Endothelial cell (in vitro differentiated cells): ENCODE measurements at regions not wholly inside any gene's neighbourhood (a gene's known extent, or its start where the extent isn't known, plus 50 kb on each side); places are given as distances from the start of the nearest gene placed in this dataset.

Experiments used
- DNase-seq: peaks from one replicate; pipeline ENCODE4 v3.0.0; 2021; ENCODE audit warnings: low spot score
- H3K27ac Mint-ChIP-seq: one replicate; pipeline ENCODE4 v1.8.0; 2021; ENCODE audit warnings: mixed read lengths, inconsistent platforms; ENCODE audit not compliant: unreplicated experiment
- H3K27me3 Mint-ChIP-seq: one replicate; pipeline ENCODE4 v1.8.0; 2021; ENCODE audit warnings: mild to moderate bottlenecking, moderate library complexity, mixed read lengths, inconsistent platforms; ENCODE audit not compliant: unreplicated experiment
- H3K36me3 Mint-ChIP-seq: one replicate; pipeline ENCODE4 v1.8.0; 2021; ENCODE audit warnings: mild to moderate bottlenecking, low read depth, mixed read lengths, inconsistent platforms; ENCODE audit not compliant: unreplicated experiment
- H3K4me1 Mint-ChIP-seq: one replicate; pipeline ENCODE4 v1.8.0; 2021; ENCODE audit warnings: mild to moderate bottlenecking, mixed read lengths, inconsistent platforms; ENCODE audit not compliant: unreplicated experiment
- H3K4me3 Mint-ChIP-seq: one replicate; pipeline ENCODE4 v1.8.0; 2021; ENCODE audit warnings: mild to moderate bottlenecking, mixed read lengths, inconsistent platforms; ENCODE audit not compliant: unreplicated experiment
- H3K9me3 Mint-ChIP-seq: one replicate; pipeline ENCODE4 v1.8.0; 2021; ENCODE audit warnings: mixed read lengths, inconsistent platforms; ENCODE audit not compliant: unreplicated experiment
- CTCF ChIP-seq: fragments of 200-600 bp; sonication (generic); IDR thresholded peaks from one replicate; pipeline ENCODE4 v1.5.0; 2021; ENCODE audit warnings: antibody characterized with exemption; ENCODE audit not compliant: unreplicated experiment

DNA sequence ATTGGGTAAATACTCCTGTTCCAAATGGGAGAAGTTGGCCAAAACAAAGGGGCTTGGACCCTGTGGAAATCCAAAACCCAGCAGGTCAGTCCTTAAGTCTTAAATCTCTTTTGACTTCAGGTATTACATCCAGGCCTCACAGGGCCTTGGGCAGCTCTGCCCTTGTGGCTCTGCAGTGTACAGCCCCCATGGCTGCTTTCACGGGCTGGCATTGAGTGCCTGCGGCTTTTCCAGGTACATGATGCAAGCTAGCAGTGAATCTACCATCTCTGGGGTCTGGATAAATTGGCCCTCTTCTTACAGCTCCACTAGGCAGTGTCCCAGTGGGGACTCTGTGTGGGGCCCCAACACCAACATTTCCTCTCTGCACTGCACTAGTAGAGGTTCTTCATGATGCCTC is 308.5 kb upstream of the ARRDC3 start:
- Mint-ChIP-seq H3K4me3 (no peak overlapping the region), H3K4me1 (no peaks in the 10 kb centered on the region), H3K36me3 (peaks cover 8% of the 10 kb centered on the region), H3K27ac (no peak overlapping the region), H3K9me3 (no peaks in the 10 kb centered on the region), H3K27me3 (no peaks in the 10 kb centered on the region)
- DNase-seq = no peak
- no peak for TF ChIP-seq CTCF

GRCh38 chr5:91690921-91691320 is 307.8 kb upstream of the ARRDC3 start:
- no peak overlapping the region for H3K4me3 Mint-ChIP-seq
- no peaks in the 10 kb centered on the region for H3K9me3 Mint-ChIP-seq
- H3K4me1 Mint-ChIP-seq = peaks cover 2% of the 10 kb centered on the region
- H3K27me3 Mint-ChIP-seq = no peaks in the 10 kb centered on the region
- peaks cover 8% of the 10 kb centered on the region for H3K36me3 Mint-ChIP-seq
- DNase-seq = no peak
- no peak for TF ChIP-seq CTCF
- H3K27ac Mint-ChIP-seq = no peak overlapping the region

DNA sequence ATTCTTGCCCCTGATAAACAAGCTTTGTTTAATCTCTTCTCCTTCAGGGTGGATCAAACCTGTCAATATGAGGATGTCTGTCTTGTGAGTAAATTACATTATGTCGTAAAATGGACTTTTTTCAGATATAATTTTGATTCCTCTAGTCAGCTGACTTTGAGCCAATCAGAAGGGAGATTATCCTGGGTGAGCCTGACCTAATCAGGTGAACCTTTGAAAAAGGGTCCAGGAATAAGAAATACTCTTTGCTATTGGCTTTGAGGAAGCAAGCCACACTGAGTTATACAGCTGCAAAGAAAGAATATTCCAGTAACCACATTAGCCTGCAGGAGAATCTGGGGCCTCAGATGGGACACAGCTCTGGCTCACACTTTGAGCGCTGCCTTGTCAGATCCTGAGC is 304.3 kb upstream of the ARRDC3 start:
- no peaks in the 10 kb centered on the region for H3K9me3 Mint-ChIP-seq
- H3K27ac Mint-ChIP-seq = no peak overlapping the region
- no peaks in the 10 kb centered on the region for H3K27me3 Mint-ChIP-seq
- peaks cover 8% of the 10 kb centered on the region for H3K4me1 Mint-ChIP-seq
- DNase-seq = no peak
- no peak overlapping the region for H3K4me3 Mint-ChIP-seq
- H3K36me3 Mint-ChIP-seq = peaks cover 3% of the 10 kb centered on the region
- no peak for TF ChIP-seq CTCF

DNA sequence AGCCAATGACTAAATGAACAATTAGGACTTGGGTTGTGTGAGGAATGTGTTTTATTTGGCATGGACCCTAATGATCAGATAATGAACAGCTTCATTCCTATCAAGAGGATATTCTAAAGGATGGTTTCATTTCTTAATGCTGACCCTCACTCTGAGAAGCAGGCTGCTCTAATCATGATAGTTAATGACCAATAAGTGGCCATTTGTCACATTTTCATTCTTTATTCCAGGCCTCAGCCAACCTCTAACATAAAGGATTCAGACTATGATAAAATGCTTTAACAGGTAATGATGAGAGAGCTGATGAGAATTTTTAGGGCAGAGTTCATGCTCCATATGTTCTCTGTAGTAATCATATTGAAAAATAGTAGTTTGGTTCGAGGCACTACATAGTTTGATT is 301.5 kb upstream of the ARRDC3 start:
- no peaks in the 10 kb centered on the region for H3K27me3 Mint-ChIP-seq
- peaks cover 8% of the 10 kb centered on the region for H3K4me1 Mint-ChIP-seq
- H3K36me3 Mint-ChIP-seq = no peaks in the 10 kb centered on the region
- no peak overlapping the region for H3K27ac Mint-ChIP-seq
- no peaks in the 10 kb centered on the region for H3K9me3 Mint-ChIP-seq
- no peak overlapping the region for H3K4me3 Mint-ChIP-seq
- no peak for DNase-seq
- TF ChIP-seq CTCF = no peak

GRCh38 chr5:91670563-91670962 is 287.4 kb upstream of the ARRDC3 start:
- DNase-seq = no peak
- H3K4me1 Mint-ChIP-seq = peaks cover 2% of the 10 kb centered on the region
- H3K4me3 Mint-ChIP-seq = no peak overlapping the region

More at GRCh38 chr5:91670563-91670962, 287.4 kb upstream of the ARRDC3 start:
- TF ChIP-seq CTCF = no peak
- Mint-ChIP-seq H3K36me3 (no peaks in the 10 kb centered on the region), H3K27ac (no peak overlapping the region), H3K27me3 (peaks cover 1% of the 10 kb centered on the region), H3K9me3 (no peaks in the 10 kb centered on the region)
